GM12892 (cell line): ENCODE measurements at regions not wholly inside any gene's neighbourhood (a gene's known extent, or its start where the extent isn't known, plus 50 kb on each side); places are given as distances from the start of the nearest gene placed in this dataset.

Source experiments
- DNase-seq: peaks from one replicate; pipeline ENCODE4 v3.0.0; 2011; ENCODE audit not compliant: insufficient read length
- FAIRE-seq: peaks from 2 replicates; lab custom pipeline; 2011; peaks lifted over from hg19 to GRCh38; lab: Jason Lieb, UNC
- POLR2A ChIP-seq: IDR thresholded peaks from 2 replicates; pipeline ENCODE4 v1.6.1; 2011; ENCODE audit warnings: low read depth, low read length, control low read depth
- POLR2AphosphoS5 ChIP-seq: IDR thresholded peaks from 2 replicates; pipeline ENCODE4 v1.6.1; 2011; ENCODE audit warnings: low read depth, low read length, control low read depth
- TAF1 ChIP-seq: IDR thresholded peaks from 2 replicates; pipeline ENCODE4 v1.6.1; 2011; ENCODE audit warnings: low read depth, mild to moderate bottlenecking, control low read depth, low read length, borderline replicate concordance

DNA sequence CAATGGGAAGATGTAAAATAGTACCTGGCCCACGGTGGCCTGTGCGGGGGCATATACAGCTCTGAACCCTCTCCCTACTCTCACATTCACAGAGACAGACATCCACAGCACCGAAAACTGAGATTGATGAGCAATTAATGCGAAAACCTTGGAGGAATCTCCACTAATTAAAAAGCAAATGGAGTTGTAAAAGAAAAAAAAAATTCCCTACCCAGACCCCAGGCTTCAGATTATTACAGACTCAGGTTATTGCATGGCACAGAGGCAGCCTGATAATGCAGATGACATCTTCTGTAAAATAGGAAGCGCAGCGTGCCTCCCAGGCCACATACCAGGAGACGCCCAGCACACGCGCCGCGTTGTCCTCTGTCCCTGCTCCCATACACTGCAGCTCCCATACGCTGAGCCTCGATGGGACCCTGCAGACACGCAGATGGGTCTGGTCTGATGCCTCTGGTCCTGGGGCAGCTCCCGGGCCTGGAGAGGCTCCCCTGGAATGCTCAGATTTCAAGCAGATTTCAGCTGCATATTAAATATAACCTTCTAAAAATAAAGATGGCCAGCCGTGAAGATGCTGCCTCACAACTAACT lies 496.1 kb upstream of the MYT1L start:
- FAIRE-seq: no peak
- no peak for TF ChIP-seq TAF1
- TF ChIP-seq POLR2AphosphoS5: no peak
- no peak for TF ChIP-seq POLR2A
- no peak for DNase-seq

DNA sequence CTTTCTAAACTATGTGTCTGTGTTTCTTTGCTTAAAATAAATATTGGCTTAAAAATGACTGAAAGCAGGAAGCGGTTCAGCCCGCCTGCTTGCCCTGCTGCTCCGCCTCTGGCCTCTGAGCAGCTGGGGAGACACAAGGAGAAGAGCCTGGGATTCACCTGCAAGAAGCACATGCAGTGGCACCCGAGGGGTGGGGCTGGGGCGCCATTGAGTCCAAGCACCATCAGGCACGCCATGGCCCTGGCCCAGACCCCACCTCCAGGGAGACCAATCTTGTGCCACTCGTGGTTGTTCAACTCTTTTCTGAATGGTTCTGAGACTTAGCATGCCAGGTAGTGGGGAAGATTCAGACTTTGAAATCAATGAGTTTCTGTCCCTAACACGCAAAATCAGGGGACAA lies 495.5 kb upstream of the MYT1L start:
- DNase-seq: no peak
- no peak for FAIRE-seq
- TF ChIP-seq POLR2A (no peak), POLR2AphosphoS5 (no peak), TAF1 (no peak)

DNA sequence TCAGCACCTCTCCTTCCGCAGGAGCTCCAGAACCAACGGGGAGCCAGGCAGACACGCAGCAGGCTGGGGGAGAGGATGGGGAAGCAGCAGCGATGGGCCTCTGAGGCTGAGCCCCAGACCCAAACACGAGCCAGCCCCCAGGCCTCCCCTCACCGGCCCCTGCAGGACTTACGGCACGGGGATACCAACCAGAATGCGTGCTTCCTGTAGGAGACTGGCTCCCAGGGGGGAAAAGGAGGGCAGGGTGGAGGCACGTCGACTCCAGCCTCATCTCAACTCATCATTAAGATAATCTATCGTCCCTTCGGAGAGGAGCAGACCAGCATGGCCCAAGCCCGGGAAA lies 495.1 kb upstream of the MYT1L start:
- DNase-seq: no peak
- TF ChIP-seq POLR2AphosphoS5 (no peak), TAF1 (no peak), POLR2A (no peak)
- no peak for FAIRE-seq

- no peak for DNase-seq
- TF ChIP-seq POLR2A (no peak), TAF1 (no peak), POLR2AphosphoS5 (no peak)
- FAIRE-seq: no peak
These were observed 494.6 kb upstream of the MYT1L start for GRCh38 chr2:2825516-2826208.

DNA sequence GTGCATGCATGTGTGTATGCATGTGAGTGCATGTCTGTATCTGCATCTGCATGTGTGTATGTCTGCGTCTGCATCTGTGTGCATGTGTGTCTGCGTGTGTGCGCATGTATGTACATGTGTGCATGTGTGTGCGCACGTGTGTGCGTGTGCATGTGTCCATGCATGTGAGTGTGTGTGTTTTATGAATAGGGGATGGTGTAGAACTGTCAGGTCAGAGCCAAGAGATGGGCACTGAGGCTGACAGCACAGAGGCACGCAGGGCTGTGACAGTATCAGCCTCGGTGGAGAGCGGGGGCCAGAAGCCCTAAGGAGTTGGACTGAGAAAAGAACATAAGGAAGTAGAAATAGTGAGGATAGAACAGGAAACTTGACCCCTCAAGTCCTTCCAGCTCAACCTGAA lies 494.0 kb upstream of the MYT1L start:
- no peak for TF ChIP-seq TAF1
- no peak for TF ChIP-seq POLR2AphosphoS5
- TF ChIP-seq POLR2A: no peak
- no peak for DNase-seq
- no peak for FAIRE-seq

DNA sequence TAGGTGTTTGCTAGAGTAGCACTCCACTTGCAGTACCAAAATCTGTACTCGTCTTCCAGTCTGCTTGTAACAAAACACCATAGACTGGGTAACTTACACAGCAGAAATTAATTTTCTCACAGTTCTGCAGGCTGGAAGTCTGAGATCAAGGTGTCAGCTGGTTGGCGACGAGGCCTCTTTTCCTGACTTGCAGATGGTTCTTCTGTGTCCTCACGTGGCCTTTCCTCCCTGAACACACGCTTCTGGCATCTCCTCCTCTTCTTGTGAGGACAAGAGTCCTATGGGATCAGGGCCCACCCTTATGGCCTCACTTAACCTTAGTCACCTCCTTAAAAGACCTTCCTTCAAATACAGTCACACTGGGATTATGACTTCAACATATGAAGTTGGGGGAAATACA lies 493.5 kb upstream of the MYT1L start:
- TF ChIP-seq POLR2A: no peak
- TF ChIP-seq POLR2AphosphoS5: no peak
- FAIRE-seq (no peak), DNase-seq (no peak)

DNA sequence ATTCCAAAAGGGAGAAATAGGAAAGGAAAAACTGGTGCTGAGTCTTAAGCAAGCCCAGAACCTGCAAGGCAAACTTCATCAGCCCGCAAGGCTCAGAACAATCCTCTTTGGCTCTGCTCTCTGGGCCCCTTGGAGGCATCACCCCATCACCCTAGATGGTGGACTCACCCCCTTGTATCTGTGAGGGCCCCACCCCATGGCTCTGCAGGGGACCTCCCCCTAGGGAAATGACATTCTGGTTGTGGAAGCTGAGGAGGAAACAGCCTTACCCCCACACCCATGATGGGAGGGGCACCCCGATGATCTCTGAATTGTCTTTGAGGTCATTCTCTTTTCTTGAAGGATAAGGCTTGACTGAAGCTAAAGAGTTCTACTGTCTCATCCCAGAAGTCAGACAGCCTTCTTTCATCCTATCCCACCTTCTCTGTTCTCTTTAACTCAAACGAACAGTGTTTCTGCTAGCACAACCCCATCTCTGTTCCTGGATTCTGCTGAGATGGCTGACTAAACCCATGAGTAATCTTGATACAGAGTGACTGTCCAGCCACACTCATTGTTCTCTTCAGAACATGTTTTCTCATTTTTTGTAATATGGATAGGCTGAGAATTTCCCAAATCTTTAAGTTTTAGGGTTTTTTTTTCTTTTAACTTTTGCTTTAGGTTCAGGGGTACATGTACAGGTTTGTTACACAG lies 492.1 kb upstream of the MYT1L start:
- FAIRE-seq: no peak
- TF ChIP-seq POLR2AphosphoS5 (no peak), POLR2A (no peak), TAF1 (no peak)
- no peak for DNase-seq

DNA sequence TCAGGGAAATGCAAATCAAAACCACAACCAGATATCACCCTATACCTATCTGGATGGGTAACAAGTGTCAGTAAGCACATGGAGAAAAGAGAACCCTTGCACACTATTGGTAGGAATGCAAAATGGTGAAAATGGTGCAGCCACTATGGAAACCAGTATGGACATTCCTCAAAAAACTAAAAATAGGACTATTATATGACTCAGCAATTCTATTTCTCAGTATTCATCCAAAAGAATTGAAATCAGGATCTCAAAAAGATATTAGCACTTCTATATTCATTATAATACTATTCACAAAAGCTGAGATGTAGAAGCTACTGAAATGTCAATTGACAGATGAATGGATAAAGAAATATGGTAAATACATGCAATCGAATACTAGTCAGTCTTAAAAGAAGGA lies 491.1 kb upstream of the MYT1L start:
- no peak for FAIRE-seq
- DNase-seq: no peak
- TF ChIP-seq POLR2AphosphoS5 (no peak), POLR2A (no peak), TAF1 (no peak)

GRCh38 chr2:2812648-2813047 lies 481.6 kb upstream of the MYT1L start:
- FAIRE-seq (no peak), DNase-seq (no peak)
- no peak for TF ChIP-seq POLR2A
- no peak for TF ChIP-seq POLR2AphosphoS5
- no peak for TF ChIP-seq TAF1

DNA sequence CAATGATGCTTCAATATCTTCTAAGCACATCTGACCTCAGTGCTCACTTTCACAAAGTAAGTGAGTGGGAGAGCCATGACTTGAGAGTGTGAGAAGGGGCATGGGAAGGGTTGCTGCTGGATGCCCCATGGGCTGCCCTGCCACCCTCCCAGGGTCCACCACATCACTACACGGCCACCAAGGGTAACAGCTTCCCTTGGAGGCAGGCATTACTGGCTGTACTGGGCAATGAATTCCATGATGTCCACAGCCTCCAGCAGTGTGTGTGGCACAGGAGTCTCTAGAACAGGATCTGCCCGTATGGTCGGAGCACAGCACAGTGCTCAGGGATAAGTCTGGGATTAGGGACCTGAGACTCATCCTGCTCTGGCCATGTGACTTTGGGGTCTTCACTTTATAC lies 481.0 kb upstream of the MYT1L start:
- FAIRE-seq (no peak), DNase-seq (no peak)
- TF ChIP-seq POLR2A (no peak), TAF1 (no peak), POLR2AphosphoS5 (no peak)

GRCh38 chr2:2810504-2810903 lies 479.4 kb upstream of the MYT1L start:
- DNase-seq (no peak), FAIRE-seq (no peak)
- TF ChIP-seq POLR2A: no peak
- TF ChIP-seq POLR2AphosphoS5: no peak
- no peak for TF ChIP-seq TAF1

DNA sequence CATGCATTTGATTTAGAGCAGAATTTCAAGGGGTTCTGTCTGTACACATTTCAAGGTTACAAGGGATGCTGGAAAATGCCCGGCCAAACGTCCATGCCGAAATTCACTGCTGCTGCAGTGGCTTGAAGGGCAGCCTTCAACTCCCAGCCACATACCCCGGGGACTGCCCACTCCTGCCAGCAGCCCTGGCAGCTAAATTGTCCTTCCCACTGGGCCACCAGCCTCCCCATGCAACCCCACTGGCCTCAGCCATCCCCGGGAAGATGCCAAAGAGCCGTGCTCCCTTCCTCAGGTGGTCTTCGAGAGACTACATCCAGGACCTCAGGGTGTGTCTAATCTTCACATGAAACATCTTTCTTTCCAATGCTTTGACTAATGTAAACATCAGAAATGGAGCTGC lies 478.7 kb upstream of the MYT1L start:
- TF ChIP-seq POLR2AphosphoS5: no peak
- no peak for TF ChIP-seq POLR2A
- no peak for TF ChIP-seq TAF1
- FAIRE-seq: no peak
- DNase-seq: no peak
